ENCODE measurements at regions not wholly inside any gene's neighbourhood (a gene's known extent, or its start where the extent isn't known, plus 50 kb on each side); places are given as distances from the start of the nearest gene placed in this dataset.

DNA sequence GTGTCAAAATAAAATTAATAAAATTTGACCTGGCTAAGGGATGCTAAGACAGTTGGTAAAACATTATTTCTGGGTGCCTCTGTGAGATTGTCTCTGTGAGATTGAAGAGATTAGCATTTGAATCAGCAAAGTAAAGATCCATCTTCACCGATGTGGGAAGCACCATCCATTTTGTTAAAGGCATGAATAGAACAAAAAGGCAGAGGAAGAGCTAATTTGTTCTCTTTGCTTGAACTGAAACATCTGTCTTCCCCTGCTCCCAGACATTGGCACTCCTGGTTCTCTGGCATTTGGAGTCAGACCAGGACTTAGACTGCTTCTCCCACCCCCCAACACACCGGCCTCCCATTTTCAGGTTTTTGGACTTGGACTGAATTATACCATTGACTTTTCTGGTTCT lies 603.8 kb upstream of the LINC00305 start:
- TF ChIP-seq POLR2A (IDR thresholded peaks at IDR 0.05; ENCODE audit: low read length) (no peak), GATA1 (IDR thresholded peaks at IDR 0.05; ENCODE audit: low read depth, low read length) (no peak)
